Muscle of leg (tissue), 3 donors: ENCODE measurements at regions not wholly inside any gene's neighbourhood (a gene's known extent, or its start where the extent isn't known, plus 50 kb on each side); places are given as distances from the start of the nearest gene placed in this dataset.
"Not testable (repeated sequence)": the region's sequence is repeated elsewhere in the genome, so short reads cannot be mapped to it uniquely, and the experiment has no call there.

Experiments used
- DNase-seq: peaks from one replicate; pipeline ENCODE4 v3.0.0; 2013
- H3K27ac ChIP-seq: one replicate; pipeline ENCODE4 v1.5.1; 2013; ENCODE audit warnings: mild to moderate bottlenecking, low read length, control low read depth
- H3K27me3 ChIP-seq: one replicate; pipeline ENCODE4 v1.6.1; 2013; ENCODE audit warnings: low read length; ENCODE audit not compliant: control insufficient read depth, insufficient read depth
- H3K36me3 ChIP-seq: one replicate; pipeline ENCODE4 v1.6.1; 2013; ENCODE audit warnings: low read length; ENCODE audit not compliant: control insufficient read depth, insufficient read depth
- H3K4me1 ChIP-seq: one replicate; pipeline ENCODE4 v1.6.1; 2013; ENCODE audit warnings: low read length; ENCODE audit not compliant: control insufficient read depth, insufficient read depth
- H3K4me3 ChIP-seq: one replicate; pipeline ENCODE4 v1.5.1; 2013; ENCODE audit warnings: low read length, control low read depth
- H3K9me3 ChIP-seq: replicated peaks from 2 replicates; pipeline ENCODE4 v1.6.1; 2013; ENCODE audit warnings: low read depth, low read length; ENCODE audit not compliant: control insufficient read depth
- WGBS: methylation state at CpG from one replicate; pipeline ENCODE4 v1.1.5; 2013; ENCODE audit warnings: missing lambda C conversion rate; ENCODE audit not compliant: insufficient coverage; 5-methylcytosine and 5-hydroxymethylcytosine counted together

DNA sequence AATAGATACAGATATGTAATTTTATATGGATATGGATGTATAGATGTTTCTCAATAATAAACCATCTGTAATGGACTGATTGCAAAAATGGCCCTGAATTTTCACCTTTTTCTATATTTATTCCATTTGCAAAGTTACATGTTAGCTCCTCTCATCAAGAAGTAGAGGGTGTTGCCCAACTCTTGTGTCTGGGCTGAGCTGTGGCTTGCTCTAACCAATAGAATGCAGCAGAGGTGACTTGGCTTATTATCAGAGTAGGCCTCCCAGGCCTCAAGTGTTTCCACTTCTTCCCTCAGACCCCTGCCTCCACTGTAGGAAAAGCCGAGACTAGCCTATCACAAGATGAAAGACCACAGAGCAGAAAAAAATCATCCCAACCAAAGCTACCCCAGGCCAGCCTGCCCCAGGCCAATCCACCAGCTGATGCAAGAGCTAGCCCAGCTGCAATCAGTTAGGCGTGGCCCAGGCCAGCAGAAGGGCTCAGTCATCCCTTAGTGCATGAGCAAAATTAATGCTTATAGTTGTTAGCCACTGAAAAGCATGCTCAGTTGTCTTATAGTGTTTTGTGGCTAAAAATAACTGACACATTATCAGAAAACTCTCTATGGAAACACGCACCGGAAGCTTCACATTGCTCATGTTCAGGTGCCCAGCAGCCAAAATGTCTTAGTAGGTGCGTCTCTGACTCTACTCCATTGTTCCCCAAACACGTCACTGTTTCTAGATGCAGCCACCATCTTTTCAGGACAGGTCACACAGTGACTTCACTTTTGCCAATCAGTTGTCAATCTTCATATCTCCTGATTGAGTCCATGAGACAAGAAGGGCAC, 464.0 kb downstream of the FBXO15 start:
- no peak for DNase-seq
- Histone ChIP-seq H3K36me3 (no peaks in the 10 kb centered on the region), H3K27ac (no peak overlapping the region), H3K4me3 (no peak overlapping the region), H3K4me1 (no peaks in the 10 kb centered on the region), H3K9me3 (no peaks in the 10 kb centered on the region), H3K27me3 (no peaks in the 10 kb centered on the region)
- WGBS = 85% methylated on average over 6 of the region's 6 CpGs

- Histone ChIP-seq H3K4me1 (no peaks in the 10 kb centered on the region), H3K27ac (no peak overlapping the region), H3K36me3 (no peaks in the 10 kb centered on the region), H3K27me3 (no peaks in the 10 kb centered on the region), H3K9me3 (no peaks in the 10 kb centered on the region), H3K4me3 (no peak overlapping the region)
- no CpG with 5 or more reads among the region's 3 CpGs for WGBS
- DNase-seq = no peak
These were observed 465.7 kb downstream of the FBXO15 start for GRCh38 chr18:73681912-73682311.

DNA sequence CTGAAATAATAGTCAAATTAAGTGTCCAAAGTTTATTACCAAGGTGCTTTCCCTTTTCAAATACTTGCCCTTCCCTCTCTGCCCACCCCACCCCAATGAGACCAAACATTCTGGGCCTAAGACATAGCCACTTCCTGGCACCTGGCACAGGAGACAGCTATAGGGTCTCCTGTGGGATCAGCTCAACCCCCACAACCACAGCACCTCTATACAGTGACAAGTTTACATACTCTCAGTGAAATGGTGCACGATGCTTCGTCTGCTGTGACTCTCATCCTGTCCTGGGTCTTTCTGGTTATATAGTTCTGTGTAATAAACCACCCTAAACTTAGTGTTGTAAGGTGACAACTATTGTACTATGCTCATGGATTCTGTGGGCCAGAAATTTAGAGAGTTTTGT, 466.2 kb downstream of the FBXO15 start:
- Histone ChIP-seq H3K4me1 (no peaks in the 10 kb centered on the region), H3K9me3 (no peaks in the 10 kb centered on the region), H3K4me3 (no peak overlapping the region), H3K27ac (no peak overlapping the region), H3K27me3 (no peaks in the 10 kb centered on the region), H3K36me3 (no peaks in the 10 kb centered on the region)
- WGBS = no CpG with 5 or more reads among the region's 2 CpGs
- no peak for DNase-seq

DNA sequence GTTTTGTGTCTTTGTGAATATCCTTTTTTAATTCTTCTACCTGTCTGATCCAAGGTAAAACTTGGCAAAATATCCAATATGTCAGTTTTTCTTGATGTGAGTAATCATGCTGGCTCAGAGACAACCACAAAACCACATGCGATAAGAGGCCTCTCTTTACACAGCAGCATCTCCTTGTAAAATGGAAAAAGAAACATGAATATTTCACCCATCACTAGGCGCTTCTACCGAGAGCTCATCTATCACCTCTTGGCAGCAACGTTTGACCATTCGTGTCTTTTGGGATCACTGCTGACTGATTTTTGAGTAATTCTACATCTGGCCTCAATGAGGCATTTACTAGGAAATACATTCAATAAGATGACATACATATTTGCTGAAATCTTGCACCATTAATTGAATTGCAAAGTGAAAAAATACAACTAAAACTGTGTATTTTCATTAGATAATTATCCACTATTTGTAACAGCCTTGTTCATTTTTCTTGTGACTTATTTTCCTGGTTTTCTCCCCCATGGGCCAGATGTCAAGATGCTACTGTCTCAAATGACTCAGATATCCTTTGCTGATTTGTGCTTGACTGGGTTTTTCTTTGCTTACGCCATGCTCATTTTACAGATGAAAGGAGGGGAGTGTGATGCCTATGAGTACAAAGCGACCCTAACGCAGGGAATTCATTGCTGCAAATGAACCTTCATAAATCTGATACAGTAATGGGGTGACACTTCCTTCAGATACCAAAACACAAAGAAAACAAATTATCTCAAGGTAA, 467.5 kb downstream of the FBXO15 start:
- no peak overlapping the region for H3K27ac ChIP-seq
- no peaks in the 10 kb centered on the region for H3K36me3 ChIP-seq
- no peak overlapping the region for H3K4me3 ChIP-seq
- no CpG with 5 or more reads among the region's 8 CpGs for WGBS
- no peaks in the 10 kb centered on the region for H3K27me3 ChIP-seq
- DNase-seq = no peak
- no peaks in the 10 kb centered on the region for H3K9me3 ChIP-seq
- no peaks in the 10 kb centered on the region for H3K4me1 ChIP-seq

- DNase-seq = no peak
- no peaks in the 10 kb centered on the region for H3K36me3 ChIP-seq
These were observed 470.2 kb downstream of the FBXO15 start for GRCh38 chr18:73677450-73677849.

DNA sequence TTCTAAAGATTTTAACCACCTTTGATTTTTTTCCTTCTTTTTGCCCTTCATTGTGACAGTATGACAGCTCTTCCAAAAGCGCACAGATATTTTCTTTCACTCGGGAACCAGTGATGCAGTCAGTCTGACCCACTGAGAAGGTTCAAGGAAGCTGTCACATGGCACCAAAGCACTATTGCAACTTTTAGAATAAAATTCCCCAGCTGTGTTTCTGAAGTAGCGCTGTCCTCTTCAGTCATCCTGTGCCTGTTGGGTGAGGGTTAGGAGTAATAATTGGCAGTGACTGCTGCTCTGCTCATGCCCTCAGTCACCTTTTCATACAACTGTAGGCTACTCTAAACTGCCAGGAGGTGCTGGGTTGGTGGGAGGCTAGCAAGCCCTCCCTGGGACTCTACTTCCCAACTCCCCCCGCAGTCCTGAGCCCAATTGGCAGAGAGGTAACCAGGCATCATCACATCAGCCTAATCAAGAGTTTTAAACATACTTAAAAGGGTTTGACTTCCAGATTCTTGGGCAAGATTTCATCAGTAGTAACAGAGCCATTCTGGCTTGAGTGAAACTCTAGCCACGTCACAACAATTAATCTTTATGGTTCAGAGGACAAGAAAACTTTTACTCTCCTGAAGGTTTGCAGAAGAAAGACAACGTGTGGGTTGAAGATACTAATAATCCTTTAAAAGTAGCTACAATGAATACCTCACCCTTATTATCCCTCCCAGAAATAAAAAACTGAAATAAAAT, 473.3 kb downstream of the FBXO15 start:
- H3K9me3 ChIP-seq = no peaks in the 10 kb centered on the region
- 60% methylated on average over 1 of the region's 6 CpGs for WGBS
- H3K4me3 ChIP-seq = no peak overlapping the region
- DNase-seq = no peak
- H3K27ac ChIP-seq = no peak overlapping the region
- no peaks in the 10 kb centered on the region for H3K36me3 ChIP-seq
- H3K4me1 ChIP-seq = no peaks in the 10 kb centered on the region
- no peaks in the 10 kb centered on the region for H3K27me3 ChIP-seq

More at GRCh38 chr18:73677450-73677849, 470.2 kb downstream of the FBXO15 start:
- H3K9me3 ChIP-seq = no peaks in the 10 kb centered on the region
- H3K27ac ChIP-seq = no peak overlapping the region
- H3K27me3 ChIP-seq = no peaks in the 10 kb centered on the region
- H3K4me3 ChIP-seq = no peak overlapping the region
- no peaks in the 10 kb centered on the region for H3K4me1 ChIP-seq

- H3K27ac ChIP-seq, H3K4me1 ChIP-seq, H3K4me3 ChIP-seq, H3K36me3 ChIP-seq, DNase-seq, H3K9me3 ChIP-seq, H3K27me3 ChIP-seq: not testable (repeated sequence)
- no CpG with 5 or more reads among the region's 8 CpGs for WGBS
These were observed 476.2 kb downstream of the FBXO15 start for GRCh38 chr18:73671480-73671879.

DNA sequence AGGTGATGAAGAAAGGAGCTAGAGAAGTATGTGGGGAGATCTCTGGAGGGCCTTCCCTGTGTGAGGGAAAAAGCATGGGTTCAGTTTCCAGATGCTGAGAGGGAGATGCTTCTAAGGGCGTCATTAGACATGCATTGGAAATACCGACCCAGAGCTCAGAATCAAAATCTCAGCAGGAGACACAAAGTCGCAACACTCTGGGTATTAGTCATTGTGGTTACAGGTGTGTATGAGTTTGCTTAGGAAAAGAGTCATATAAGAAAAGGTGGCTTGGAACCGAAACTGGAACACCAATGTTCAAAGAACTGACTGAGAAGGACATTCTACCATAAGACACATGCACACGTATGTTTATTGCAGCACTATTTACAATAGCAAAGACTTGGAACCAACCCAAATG, 477.1 kb downstream of the FBXO15 start:
- Histone ChIP-seq H3K4me1 (no peaks in the 10 kb centered on the region), H3K9me3 (no peaks in the 10 kb centered on the region), H3K4me3 (no peak overlapping the region), H3K27ac (no peak overlapping the region), H3K27me3 (no peaks in the 10 kb centered on the region), H3K36me3 (no peaks in the 10 kb centered on the region)
- DNase-seq = no peak
- 80% methylated on average over 3 of the region's 5 CpGs for WGBS

GRCh38 chr18:73670039-73670438, 477.6 kb downstream of the FBXO15 start:
- Histone ChIP-seq H3K9me3 (no peaks in the 10 kb centered on the region), H3K4me3 (no peak overlapping the region), H3K4me1 (no peaks in the 10 kb centered on the region), H3K36me3 (no peaks in the 10 kb centered on the region), H3K27me3 (no peaks in the 10 kb centered on the region), H3K27ac (no peak overlapping the region)
- DNase-seq = no peak

DNA sequence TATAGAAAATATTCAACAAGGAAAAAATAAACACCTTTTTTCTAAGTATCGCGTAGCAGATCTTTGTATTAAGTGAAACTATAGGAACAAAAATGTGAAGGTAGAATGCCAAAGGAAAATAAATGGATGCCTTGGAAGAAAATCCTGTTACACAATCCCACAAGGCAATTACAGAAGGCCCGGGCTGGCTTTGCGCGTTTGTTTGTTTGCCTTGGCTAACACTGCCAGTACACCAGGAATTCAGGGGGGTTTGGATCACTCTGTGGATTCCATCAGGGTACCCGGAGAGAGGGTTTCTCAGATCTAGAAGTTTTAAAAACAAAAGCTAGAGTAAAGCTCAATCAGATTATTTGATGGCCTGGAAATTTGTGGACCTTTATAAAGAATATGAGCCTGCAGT, 478.3 kb downstream of the FBXO15 start:
- H3K27me3 ChIP-seq = no peaks in the 10 kb centered on the region
- H3K4me3 ChIP-seq = no peak overlapping the region
- H3K9me3 ChIP-seq = no peaks in the 10 kb centered on the region
- DNase-seq = no peak
- 40% methylated on average over 1 of the region's 6 CpGs for WGBS
- no peaks in the 10 kb centered on the region for H3K4me1 ChIP-seq
- no peak overlapping the region for H3K27ac ChIP-seq
- no peaks in the 10 kb centered on the region for H3K36me3 ChIP-seq
